ENCODE measurements at regions not wholly inside any gene's neighbourhood (a gene's known extent, or its start where the extent isn't known, plus 50 kb on each side); places are given as distances from the start of the nearest gene placed in this dataset.

GRCh38 chr22:47583959-47584562, 821.6 kb downstream of the TBC1D22A start:
- TF ChIP-seq CTCF (IDR thresholded peaks at IDR 0.05) = no peak
- TF ChIP-seq ZFX (IDR thresholded peaks at IDR 0.05; ENCODE audit: borderline replicate concordance) = no peak
- H3K27ac ChIP-seq = no peak overlapping the region

GRCh38 chr22:47582067-47582466, 819.6 kb downstream of the TBC1D22A start:
- TF ChIP-seq ZFX (IDR thresholded peaks at IDR 0.05; ENCODE audit: borderline replicate concordance) = no peak
- no peak for TF ChIP-seq CTCF (IDR thresholded peaks at IDR 0.05)

GRCh38 chr22:47580121-47580520, 817.7 kb downstream of the TBC1D22A start:
- TF ChIP-seq CTCF (IDR thresholded peaks at IDR 0.05) (no peak), ZFX (IDR thresholded peaks at IDR 0.05; ENCODE audit: borderline replicate concordance) (no peak)
- H3K27ac ChIP-seq = no peak overlapping the region

More at GRCh38 chr22:47582067-47582466, 819.6 kb downstream of the TBC1D22A start:
- H3K27ac ChIP-seq = no peak overlapping the region

GRCh38 chr22:47576908-47577307, 814.5 kb downstream of the TBC1D22A start:
- no peak overlapping the region for H3K27ac ChIP-seq
- TF ChIP-seq ZFX (IDR thresholded peaks at IDR 0.05; ENCODE audit: borderline replicate concordance) (no peak), CTCF (IDR thresholded peaks at IDR 0.05) (no peak)

GRCh38 chr22:47575291-47575690, 812.8 kb downstream of the TBC1D22A start:
- H3K27ac ChIP-seq = no peak overlapping the region
- TF ChIP-seq ZFX (IDR thresholded peaks at IDR 0.05; ENCODE audit: borderline replicate concordance) (no peak), CTCF (IDR thresholded peaks at IDR 0.05) (no peak)

GRCh38 chr22:47574556-47574955, 812.1 kb downstream of the TBC1D22A start:
- no peak overlapping the region for H3K27ac ChIP-seq
- TF ChIP-seq ZFX (IDR thresholded peaks at IDR 0.05; ENCODE audit: borderline replicate concordance) (no peak), CTCF (IDR thresholded peaks at IDR 0.05) (no peak)

- H3K27ac ChIP-seq = no peak overlapping the region
- TF ChIP-seq CTCF (IDR thresholded peaks at IDR 0.05) (no peak), ZFX (IDR thresholded peaks at IDR 0.05; ENCODE audit: borderline replicate concordance) (no peak)
Observed at GRCh38 chr22:47573141-47573540, 810.7 kb downstream of the TBC1D22A start.
